ENCODE measurements at regions not wholly inside any gene's neighbourhood (a gene's known extent, or its start where the extent isn't known, plus 50 kb on each side); places are given as distances from the start of the nearest gene placed in this dataset.

DNA sequence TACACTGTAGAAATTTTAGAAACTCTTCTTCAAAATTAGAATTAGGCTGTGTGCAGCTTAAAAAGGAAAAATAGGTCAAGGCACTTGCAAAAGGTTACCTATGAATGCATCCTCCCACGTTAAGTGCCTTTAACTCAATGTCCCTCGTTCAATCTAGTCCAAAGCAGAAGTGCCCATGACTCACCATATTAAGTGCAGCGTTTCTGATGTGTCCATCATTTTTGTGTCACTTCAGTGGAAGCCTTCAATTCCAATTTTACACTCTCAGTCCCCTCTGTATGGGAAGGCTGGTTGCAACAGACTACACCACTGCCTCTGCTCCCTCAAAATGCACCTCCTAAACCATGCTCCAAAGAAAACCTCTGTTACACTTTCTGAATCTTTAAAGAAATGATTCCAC lies 53.4 kb downstream of the FOXB1 start:
- DNase-seq, result no peak

DNA sequence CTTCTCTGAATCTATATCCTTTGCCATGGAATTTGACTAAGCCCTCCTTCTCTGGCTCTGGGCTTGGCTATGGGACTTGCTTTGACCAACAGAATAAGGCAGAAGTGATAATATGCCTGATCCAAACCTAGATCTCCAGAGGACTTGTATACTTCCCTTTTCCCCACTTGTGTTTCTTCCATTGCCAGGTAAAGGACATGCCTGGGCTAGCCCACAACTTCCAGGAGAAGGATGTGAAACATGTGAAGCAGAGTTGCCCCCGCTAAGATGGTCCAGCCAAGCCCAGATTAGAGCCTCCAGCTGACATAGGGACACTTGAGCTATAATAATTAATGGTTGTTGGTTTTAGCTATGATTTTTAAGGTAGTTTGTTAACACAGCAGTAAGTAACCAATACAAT lies 55.1 kb downstream of the FOXB1 start:
- no peak for DNase-seq

DNA sequence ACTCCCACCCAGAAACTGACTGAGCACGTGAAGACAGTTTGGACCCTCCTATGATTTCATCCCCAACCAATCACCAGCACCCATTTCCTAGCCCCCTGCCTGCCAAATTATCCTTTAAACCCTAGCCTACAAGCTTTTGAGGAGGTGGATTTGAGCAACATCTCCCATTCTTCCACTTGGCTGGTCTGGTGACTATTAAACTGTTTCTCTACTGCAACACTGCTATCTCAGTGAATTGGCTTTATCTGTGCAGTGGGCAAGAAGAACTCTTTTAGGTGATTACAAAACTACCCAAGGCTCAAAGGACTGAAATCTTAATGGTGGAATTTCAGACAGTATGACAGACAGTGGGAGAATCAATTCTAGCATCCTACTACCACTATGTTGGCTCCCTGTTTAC lies 57.6 kb downstream of the FOXB1 start:
- no peak for DNase-seq

DNA sequence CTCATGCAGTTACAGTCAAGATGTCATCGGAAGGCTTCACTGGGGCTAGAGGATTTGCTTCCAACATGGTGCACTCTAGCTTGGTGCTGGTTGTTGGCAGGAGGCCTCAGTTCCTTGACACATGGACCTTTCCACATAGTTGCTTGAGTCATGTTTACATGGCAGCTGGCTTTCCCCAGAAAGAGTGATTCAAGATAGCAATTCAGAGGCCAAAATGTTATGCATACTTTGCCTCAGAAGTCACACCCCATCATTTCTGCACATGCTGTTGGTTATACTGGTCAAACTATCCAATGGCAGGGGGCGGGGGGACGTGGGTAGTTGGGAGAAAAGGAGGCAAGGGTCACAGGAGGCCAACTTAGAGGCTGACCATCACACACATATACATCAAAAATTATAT lies 58.7 kb downstream of the FOXB1 start:
- DNase-seq, result no peak

DNA sequence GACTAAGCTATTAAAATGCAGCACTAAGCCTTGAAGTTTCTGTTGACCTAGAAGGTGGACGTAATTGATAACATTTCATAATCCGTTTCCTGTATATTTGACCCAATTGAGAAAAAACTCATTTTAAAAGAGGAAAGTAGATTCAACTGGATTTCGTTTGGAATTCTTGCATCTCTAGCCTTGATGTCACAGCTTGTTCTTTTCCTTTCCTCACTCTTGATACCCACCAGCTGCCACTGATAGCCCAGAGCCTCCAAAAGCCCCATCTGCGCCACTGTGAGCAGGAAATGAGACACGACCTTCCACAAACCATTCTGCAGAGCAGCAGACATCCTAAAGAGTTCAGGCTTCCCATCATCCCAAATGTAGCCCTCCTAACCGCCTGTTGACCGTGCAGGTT lies 61.8 kb downstream of the FOXB1 start:
- no peak for DNase-seq

DNA sequence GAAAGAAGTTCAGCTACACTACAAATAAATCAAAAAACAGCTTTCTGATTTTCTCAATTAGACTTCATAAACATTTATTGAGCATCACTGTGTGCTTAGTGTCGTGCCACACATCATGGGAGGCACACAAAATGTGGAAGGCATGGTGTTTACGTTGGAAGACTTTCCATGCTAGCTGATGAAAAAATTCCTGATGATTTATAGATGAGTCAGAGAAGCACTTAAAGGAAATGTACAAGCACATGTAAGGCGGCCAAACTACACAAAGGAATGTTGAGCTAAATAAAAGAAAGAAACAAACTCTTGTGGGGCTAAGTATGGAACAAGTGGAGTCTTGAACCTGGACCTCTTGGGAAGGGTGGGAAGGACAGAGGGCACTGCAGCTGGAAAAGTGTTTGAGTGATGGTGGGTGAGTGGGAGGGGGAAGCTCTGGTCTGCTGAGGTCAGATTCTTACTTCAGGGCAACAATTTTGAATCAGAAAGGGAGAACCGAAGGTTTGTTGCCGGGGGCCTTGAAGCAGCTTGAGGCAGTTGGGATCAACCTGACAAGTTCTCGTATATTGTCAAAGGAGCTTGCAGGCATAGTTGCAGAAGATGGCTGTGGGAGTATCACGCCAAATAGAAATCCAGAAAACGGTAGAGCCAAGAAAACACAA lies 66.9 kb downstream of the FOXB1 start:
- no peak for DNase-seq

DNA sequence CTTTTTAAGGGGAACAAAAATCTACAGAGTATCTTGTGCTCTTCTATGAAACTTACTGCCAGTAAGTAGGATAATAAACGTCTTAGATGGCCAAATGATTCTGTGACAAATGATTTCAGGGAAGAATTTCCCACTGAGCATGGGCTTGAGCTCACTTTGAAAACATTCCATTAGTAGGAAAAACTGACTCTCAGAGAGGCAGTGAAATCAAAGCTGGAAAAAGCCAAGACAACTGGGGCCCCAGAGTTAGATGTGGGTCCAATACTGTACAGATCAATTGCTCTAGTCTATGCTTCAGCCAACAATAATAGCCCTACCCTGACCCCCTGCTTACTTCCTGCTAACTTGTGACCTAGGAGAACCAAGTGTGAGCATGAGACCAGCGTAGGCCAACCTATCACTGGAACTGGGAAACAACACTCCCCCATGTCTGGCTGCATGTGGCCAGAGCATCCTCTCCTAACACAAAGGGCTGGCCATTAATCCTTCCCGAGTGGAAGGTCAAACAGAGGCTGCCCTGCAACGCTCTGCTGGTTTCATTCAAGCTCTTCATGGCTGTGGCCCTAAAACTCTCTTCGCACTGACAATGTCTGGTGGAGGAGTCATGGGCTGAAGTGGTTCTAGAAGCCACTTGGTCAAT lies 68.8 kb downstream of the FOXB1 start:
- DNase-seq, result no peak

DNA sequence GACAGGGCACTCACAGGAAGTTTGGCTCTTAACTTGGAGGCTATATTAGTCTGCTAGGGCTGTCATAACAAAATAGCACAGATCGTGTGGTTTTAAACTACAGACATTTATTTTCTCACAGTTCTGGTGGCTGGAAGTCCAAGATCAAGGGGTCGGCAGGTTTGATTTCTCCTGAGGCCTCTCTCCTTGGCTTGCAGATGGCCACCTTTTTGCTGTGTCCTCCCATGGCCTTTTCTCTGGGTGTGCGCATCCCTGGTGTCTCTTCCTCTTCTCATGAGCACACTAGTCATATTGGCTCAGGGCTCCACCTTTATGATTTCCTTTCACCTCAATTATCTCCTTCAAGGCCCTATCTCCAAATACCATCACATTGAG lies 69.3 kb downstream of the FOXB1 start:
- no peak for DNase-seq

DNA sequence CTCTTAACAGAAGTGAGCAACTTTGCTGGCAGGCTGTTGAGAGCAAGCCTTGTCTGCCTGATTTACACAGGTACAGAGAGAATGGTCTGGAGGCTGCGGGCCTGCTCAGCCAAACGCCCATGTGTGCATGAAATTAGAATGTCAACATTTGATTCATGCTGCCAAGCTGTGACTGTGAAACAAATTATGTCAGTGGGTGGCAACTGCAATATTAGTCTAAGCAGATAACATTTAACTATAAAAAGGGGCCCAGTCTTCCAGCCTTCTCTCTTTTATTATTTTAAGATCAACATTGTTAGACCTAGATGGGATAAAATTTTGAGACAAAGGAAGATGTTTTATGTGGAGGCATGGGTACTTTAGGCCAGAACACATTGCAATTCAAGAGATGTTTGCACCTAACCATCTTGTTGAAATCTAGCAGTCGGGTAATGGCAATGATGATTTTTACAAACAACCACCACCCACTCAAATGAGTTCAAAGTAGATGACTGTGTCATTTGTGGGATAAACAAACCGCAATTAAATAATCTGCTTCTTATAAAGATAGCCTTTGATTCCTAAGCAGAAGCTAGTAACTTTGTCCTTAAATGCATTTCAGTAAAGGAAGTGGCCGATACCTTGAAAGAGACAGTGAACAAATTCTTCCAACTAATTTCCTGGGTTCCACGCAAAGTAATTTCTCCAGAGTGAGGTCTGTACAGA lies 70.2 kb downstream of the FOXB1 start:
- DNase-seq, result no peak

DNA sequence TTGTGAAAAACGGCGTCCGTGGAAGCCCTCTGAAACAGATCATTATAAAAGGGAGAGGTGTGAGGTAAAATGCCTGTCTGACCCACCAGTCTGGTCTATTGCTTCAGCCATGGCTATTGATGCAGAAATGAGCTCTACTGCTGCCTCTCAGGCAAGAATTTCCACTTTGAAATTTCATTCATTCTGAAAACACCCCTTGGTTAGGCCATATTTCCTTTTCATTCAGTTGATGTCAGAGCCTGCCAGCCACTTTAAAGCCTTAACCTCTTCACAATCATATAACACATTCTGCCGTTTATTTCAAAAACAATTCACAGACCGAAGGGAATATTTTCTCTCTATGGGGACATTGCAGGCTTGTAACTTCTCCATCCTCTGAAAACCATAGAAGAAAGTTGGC lies 71.9 kb downstream of the FOXB1 start:
- DNase-seq, result no peak

DNA sequence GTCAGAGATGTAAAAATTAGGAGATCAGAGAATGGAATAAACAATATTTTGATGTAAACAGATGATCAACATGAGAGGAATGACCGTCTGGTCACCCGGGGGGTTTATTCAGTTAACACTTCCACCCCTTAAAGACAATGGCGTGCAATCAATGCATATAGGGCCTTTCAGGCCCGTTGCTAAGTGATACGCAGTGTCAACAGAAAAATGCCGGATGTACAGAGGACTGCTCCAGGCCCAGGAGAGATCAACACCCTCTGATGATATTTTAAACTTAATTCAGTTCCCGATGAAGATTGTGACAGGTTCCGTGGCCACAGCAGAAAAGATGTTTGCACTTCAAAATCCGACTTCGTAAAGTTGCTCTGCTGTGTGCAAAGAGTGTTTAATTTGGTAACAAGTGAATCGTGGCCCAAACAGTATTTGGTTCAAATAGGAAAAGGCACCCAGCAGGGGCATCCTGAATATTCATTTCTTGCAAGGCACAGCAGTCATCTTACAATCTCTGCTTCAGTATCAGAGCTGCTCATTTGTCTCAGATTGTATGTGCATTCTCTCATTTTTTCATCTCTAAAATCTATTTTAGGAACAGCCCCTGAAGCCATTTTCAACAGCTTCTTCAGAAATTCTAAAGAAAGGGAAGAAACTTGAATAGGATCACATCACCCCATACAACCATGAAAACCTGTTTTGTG lies 72.6 kb downstream of the FOXB1 start:
- DNase-seq, result no peak

DNA sequence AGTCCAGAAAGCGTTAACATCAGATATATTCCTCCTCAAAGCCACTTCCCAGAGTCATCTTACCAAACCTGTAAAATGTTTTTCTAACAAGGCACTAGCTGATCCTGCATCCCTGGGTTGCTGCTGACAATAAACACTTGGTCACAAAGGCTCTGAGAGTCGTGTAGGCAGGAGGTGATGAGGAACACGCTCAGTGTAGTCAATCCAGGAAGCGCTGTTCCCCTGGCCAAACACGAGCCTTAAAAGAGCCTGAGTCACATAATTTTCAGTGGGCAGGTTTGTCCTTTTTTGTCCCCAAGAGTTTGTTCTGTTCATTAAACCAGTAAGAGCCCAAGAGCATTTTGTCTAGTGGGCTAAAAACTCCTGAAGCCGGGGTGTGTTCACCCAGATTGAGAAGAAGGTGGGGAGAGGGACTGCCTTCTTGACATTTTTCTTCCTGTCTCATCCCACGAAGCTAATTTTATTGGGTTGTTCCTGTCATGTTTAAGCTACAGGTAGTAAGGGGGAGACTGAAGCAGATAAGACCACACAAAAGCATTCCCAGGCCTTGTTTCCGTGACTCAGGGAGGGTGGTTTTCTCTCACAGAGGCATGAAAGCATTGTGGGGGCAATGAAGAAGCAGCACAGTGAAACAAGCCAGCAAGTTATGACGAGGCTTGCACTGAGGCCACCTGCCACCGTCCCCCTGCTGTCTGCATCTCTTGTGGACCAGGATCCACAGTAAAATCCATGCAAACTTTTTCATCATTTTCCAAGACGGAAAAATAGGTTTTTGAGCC lies 73.7 kb downstream of the FOXB1 start:
- no peak for DNase-seq

DNA sequence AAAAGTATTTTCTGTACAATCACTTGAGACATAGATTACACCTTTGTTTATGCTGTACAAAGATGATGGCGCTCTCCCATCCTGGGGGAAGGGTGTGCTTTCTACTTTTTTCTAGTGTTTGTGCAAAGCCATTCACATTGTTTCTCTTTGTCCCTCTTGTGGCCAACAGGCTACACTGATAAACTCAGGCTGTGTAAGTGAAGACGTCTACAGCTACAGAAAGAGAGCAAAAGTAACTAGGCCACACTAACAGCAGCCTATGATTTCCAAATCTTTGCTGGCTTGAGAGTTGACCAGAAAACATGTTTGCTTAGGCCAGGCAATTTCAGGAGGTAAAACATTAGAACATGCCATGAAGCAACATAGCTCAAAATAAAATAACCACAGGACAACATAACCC lies 75.1 kb downstream of the FOXB1 start:
- no peak for DNase-seq

DNA sequence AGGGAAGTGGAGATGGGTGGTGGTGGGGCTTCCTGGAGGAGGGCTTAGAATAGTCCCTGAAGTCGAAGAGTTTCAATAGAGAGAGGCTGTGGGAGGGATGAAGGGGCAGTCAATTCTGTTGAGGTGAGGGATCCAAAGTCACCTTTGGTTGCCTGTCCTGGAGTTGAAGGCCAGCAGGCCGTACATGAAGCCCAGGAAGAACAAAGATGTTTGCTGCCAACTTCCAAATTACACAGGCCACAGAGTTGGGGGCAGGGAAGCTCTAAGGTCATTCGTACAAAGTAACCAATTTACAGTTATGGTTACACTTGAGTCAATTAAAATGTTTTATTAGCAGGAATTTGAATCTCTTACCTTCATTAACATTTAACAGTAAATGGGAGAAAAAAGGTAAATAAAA lies 77.9 kb downstream of the FOXB1 start:
- no peak for DNase-seq

DNA sequence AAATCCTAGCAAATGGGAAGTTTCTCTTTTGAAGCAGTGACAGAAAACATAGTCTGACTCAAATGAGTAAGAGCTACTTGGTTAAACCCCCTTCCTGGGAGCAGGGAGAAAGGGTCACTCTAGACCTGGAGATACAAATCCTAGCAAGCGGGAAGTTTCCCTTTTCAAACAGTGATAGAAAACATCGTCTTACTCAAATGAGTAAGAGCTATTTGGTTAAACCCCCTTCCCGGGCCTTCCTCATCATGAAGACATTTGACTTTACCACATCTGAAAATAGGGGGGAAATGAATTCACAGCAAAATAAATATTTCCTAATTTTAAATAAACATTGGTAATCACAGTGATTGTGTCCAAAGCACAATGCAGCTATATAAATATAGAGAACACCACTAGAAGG lies 79.2 kb downstream of the FOXB1 start:
- DNase-seq, result no peak

DNA sequence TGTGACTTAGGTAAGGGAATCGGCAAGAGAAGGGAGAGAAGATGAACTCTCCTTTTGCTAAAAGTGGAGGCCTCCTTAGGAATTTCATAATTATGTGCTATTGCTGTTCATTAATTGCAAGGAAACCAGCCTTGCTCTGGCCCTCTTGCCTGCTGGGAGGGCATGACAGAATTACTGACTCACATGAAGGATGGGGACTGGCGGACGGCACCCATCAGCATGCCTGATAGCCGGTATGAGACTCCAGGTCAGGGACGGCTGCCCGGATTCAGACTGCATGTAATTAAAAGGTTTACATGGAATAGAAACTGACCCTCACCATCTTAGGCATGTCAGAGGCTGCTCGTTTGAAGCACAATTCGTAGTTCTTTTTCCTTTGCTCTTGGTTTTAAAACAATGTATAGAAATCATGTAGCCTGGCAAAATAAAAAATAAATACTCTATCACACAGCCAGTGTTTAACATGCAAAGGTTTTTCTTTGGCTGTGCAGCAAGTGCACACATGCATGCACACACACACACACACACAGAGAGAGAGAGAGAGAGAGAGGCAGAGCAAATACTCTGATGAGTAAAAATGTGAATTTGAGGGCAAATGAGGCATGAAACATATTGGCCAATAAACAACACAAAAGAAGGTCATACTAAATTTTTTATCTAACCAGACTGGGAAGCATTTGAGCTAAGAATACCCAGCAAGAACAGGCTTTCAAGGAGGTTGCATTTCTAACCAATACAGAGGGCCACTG lies 82.7 kb downstream of the FOXB1 start:
- no peak for DNase-seq

DNA sequence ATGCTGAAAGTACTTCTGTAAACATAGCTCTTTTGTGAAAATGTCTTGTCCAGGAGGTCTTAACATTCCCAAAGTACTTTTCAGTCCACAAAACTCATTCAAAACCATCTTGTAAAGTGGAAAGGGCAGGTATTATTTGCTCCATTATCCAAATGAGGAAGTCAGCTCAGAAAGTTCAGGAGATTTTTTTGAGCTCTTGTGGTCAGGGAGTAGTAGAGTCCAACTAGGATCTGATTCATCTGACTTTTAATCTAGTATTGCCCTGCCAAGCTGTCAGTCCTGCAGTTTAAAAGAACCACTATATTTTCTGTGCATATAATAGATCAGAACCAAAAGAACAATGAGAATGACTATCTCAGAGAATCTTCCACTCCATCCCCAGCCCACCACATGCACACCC lies 83.5 kb downstream of the FOXB1 start:
- DNase-seq, result no peak

DNA sequence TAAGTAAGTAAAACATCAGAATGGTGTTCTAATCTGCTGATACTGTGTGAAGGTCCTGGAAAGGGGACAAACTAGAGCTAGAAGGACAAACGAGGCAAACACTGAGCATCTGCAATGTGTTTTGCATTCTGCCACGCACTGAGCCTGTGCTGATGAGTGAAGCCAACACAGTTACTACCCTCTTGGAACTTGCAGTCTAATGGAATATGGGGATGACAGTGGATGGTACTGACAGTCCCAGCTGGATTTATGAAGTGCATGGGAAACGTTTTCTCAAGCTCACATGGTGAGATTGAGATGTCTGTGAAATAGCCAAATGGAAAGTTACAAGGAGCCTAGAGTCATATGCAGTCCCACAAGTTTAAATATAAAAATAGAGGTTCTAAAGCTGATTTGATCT lies 86.6 kb downstream of the FOXB1 start:
- DNase-seq, result no peak

DNA sequence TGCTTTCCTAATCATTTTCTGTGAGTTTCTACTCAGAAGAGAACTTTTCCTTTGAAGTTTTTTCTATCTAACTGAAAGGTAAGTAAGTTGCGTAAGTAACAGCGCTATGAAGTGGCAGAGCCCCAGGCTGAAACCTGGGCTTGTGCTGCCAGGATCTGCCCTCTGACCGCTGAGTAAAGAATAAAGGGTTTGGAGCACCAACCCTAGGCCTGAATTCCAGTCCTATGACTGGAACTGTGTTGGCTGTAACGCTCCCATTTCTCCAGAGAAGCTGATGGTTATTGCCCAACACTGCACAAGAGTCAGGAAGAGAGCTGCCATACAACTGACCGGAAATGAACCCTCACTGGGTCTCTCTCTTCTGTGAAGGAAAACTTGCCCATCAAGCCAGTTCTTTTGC lies 87.0 kb downstream of the FOXB1 start:
- DNase-seq, result no peak

DNA sequence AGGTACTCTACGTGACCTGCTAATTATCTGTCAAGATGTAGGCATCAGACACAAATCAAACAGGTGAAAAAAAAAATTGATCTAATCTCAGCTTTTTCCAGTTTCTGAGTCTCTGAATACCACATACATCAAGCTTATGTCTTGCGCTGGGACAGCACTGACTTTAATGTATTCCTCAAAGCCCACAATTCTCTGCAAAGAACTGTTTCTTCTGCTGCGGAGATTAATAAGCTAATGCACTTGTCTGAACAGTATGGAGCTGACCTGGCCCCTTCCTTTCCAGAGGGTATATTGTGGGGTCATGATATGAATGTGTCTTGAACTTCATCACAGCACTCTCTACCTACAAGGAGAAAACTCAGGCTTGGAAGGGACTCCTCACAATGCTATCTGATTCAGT lies 87.8 kb downstream of the FOXB1 start:
- no peak for DNase-seq

DNA sequence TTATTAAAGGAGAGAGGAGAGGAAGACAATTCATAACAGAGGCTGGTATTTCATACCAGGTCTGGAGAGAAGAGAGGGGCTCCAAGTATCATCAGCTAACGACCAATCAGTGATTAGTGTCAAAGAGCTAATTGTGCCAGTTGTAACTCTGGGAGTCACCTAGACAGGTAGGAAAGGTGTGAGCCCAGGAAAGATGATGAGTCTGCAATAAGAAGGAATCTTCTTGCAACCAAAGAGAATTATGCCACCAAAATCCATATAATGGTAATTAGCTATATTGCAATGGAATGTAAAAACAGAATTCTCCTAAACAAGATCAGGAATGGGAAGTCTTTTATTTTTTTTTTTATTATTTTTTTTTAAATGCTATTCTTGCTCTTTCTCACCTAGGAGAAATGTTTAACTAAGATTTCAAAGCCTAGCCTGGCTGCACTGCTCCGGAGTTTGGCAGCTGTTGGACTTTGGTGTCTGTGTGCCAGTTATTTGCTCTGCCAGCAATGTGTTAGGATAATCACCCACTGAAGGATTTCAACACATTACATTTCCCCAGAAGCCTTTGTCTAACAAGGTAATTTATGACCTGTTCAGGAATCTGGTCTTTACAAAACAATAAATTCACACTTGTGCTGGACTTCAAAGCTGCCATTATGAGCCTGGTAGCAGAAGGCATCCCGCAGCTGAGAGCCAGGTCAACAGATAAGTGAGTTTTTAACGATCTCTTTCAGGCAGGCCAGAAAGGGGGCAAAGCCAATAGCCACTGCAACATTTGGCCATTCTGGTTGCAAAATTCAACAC lies 89.4 kb downstream of the FOXB1 start:
- DNase-seq, result no peak

DNA sequence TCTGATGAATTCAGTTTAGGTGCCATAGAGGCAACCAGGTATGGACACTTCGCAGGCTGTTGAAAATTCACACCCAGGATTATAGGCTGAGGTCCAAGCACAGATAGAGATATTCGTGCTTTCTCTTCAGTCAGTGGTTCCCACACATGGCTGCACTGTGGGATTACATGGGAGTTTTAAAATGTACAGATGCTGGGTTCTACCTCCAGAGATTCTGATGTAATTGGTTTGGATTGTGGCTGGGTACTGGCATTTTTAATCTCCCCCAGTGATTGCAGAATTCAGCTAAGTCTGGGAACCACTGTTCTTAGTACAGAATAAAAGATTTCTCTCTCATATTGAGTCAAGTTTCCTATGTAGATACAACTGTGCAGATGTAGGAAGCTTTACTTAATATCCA lies 91.6 kb downstream of the FOXB1 start:
- no peak for DNase-seq
